ENCODE measurements at regions not wholly inside any gene's neighbourhood (a gene's known extent, or its start where the extent isn't known, plus 50 kb on each side); places are given as distances from the start of the nearest gene placed in this dataset.
A peak's percentile ranks its signal among the peaks of the same experiment; 100 is the strongest.

DNA sequence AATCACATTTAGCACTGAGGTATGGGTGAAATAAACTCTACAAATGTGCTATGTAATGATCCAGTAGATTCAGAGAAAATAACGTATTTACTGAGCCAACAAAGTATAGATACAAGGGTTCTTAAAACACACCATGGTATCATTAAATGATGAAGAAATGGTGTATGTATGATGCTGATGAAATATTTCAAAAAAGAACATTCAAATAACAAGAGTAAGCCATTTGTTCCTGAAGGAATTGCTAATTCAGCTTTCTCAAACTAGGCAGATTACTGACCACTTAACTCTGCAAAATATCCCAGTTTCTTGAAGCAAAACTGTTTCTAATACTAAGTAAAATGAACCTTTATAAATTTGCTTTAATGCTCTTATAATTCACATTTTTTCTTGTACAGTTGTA, 97.6 kb upstream of the IFNE start:
- H3K27ac Mint-ChIP-seq = no peak overlapping the region
- peaks cover 65% of the 10 kb centered on the region for H3K4me1 Mint-ChIP-seq

DNA sequence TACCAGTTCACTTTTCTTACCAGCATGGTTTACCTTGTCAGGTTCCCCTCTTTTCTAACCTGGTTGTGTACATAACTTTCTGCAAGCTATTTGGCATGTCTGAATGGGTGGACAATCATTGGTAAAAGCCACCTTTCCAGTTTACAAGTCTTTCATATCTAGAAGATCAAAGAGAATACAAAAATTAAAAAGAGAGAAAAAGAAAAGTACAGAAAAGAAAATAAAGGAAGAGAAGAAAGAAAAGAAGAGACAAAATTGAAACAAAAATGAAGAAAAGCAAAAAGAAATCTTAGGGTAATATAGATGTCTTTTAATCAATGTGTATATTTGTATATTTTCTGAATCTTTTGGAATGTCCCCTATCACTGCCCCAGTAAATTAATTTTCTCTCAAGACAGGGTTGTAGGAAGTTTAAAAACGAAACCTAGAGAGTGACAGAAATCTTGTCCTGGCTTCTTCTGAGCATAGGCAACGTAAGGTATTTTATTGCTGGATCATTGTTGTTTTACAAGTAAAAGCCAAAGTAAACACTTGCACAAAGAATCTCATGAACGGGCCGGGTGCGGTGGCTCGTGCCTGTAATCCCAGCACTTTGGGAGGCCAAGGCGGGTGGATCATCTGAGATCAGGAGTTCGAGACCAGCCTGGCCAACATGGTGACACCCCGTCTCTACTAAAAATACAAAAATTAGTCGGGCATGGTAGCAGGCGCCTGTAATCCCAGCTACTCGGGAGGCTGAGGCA, 98.7 kb upstream of the IFNE start:
- Mint-ChIP-seq H3K4me3 (no peak overlapping the region), H3K27me3 (no peaks in the 10 kb centered on the region)

More for the DNA sequence above, 97.6 kb upstream of the IFNE start:
- no peaks in the 10 kb centered on the region for H3K27me3 Mint-ChIP-seq
- H3K36me3 Mint-ChIP-seq = no peaks in the 10 kb centered on the region
- H3K9me3 Mint-ChIP-seq = no peaks in the 10 kb centered on the region
- peak overlapping the region; percentile 89 for H3K4me3 Mint-ChIP-seq

DNA sequence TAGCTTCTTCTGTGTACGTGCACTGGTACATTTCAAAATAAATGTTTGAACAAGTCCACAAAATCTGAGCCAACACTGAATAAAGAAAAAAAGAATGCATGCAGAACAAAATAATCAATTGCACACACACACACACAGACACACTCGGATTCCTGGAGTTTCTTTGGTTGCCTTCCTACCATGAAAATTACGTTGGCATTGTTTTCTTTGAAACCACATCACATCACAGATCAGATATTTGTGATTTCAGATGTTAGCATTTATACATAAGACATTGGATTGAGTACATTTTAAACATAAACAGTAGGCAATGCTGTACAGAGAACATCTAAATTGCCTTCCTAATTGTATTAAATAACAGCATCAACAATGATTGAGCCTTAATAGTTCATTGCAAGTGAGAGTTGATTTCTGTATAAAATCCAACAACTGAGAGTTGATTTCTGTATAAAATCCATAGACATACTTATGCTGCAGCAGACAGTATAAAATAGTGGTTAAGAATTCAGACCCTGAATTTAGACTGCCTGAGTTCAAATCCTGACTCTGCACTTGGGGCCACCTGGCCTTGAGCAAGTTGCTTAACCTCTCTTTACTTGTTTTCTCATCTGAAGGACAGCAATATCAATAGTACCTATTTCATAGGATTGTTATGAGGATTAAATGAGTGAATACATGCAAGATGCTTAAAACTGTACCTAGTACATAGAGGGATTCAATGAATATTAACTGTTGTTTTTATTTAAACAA, 101.7 kb upstream of the IFNE start:
- Mint-ChIP-seq H3K4me1 (peaks cover 36% of the 10 kb centered on the region), H3K4me3 (no peak overlapping the region), H3K36me3 (no peaks in the 10 kb centered on the region), H3K27me3 (no peaks in the 10 kb centered on the region), H3K27ac (no peak overlapping the region), H3K9me3 (no peaks in the 10 kb centered on the region)

More for the DNA sequence above, 98.7 kb upstream of the IFNE start:
- Mint-ChIP-seq H3K27ac (peak overlapping the region; percentile 26), H3K4me1 (peaks cover 62% of the 10 kb centered on the region), H3K36me3 (no peaks in the 10 kb centered on the region), H3K9me3 (no peaks in the 10 kb centered on the region)

- no peak overlapping the region for H3K4me3 Mint-ChIP-seq
Measured at GRCh38 chr9:21584890-21585289, 102.8 kb upstream of the IFNE start.

DNA sequence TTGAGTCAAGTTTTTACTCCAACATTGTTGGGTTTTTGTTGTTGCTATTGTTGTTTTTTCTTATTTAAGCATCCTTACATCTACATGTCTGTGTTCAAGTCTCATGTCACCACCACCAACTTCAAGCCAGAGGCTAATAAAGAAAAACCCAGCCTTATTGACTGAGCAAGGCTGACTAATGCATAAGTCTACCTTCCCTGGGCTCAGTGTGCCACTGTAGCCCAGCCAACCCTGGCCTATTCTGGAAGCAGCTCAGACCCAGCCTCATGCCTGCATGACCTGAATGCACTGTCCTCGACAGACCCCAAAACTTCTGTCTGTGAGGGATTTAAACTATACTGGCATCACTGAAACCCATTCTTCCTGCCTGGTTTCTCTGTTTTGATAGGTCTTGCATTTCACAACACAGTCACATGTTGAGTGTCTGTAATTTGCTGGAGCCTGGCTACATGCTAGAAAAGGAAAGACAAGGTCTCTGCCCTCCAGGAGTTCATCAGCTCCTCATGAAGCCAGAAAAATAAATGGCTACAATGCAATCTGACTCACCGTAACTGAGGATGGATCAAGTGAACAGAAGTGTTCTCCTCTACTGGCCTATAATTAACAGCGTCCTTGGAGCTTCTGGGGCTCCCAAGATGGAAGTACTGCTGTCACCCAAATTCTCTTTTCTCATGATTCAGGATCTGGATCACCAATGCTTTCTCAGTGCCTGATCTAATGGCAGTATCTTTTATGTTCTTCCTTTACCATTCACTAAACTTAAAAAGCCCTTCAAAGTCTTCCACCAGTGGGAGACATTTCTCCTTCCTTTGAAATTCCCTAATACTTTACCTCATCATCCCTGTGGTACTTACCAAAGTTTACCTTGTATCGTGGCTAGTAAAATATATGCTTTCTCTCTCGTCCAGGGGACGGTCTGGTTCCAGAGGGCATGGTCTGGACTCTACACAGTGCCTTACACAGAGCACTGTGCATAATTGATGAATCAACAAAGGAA, 103.9 kb upstream of the IFNE start:
- Mint-ChIP-seq H3K4me1 (peaks cover 39% of the 10 kb centered on the region), H3K36me3 (no peaks in the 10 kb centered on the region), H3K27me3 (no peaks in the 10 kb centered on the region), H3K4me3 (no peak overlapping the region), H3K27ac (peak overlapping the region; percentile 57), H3K9me3 (no peaks in the 10 kb centered on the region)

More at GRCh38 chr9:21584890-21585289, 102.8 kb upstream of the IFNE start:
- H3K9me3 Mint-ChIP-seq = no peaks in the 10 kb centered on the region
- no peaks in the 10 kb centered on the region for H3K27me3 Mint-ChIP-seq
- H3K27ac Mint-ChIP-seq = no peak overlapping the region
- H3K4me1 Mint-ChIP-seq = peaks cover 35% of the 10 kb centered on the region
- H3K36me3 Mint-ChIP-seq = no peaks in the 10 kb centered on the region

- Mint-ChIP-seq H3K27me3 (no peaks in the 10 kb centered on the region), H3K4me3 (no peak overlapping the region), H3K9me3 (no peaks in the 10 kb centered on the region), H3K4me1 (peaks cover 46% of the 10 kb centered on the region), H3K36me3 (no peaks in the 10 kb centered on the region), H3K27ac (peak overlapping the region; percentile 81)
Measured at GRCh38 chr9:21589344-21590056, 107.4 kb upstream of the IFNE start.

GRCh38 chr9:21590058-21590996, 108.2 kb upstream of the IFNE start:
- peak overlapping the region; percentile 50 for H3K4me3 Mint-ChIP-seq

DNA sequence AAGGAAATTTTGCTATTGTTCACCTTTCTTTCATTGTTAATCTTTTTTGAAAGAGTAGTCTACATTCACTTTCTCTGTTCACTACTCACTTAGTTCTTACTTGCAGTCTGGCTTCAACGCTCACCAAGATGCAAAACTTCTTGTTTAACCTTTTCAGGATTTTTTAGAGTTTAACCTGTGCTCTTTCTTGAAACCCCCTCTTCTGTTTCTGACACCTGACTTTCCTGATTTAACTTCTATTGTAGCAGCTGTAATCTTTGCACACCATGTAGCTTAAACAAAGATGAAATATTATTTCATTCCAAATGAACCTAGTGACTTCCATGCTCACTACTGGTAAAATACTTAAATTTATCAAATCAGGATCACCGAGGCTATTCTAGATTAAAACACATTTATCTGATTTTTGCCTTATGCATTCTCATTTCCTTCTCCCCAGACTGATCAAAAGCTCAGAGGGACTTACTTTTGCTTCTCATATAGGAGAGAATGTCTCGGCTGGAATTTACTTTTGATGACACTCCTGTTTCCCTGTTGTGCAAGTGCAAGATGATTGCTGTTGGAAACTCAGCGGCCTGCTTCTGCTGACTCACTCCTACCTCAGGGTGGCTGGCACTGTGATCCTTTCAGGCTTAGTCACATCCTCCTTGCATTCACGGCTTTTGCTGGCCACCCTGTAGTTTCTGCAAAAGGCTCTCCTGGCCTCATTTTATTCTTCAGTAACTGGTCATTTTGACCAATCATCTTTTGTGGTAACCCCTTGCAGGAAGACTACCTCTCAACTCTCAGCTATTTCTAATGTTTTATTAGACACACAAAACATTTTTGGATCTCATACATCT, 109.3 kb upstream of the IFNE start:
- peaks cover 44% of the 10 kb centered on the region for H3K4me1 Mint-ChIP-seq
- H3K4me3 Mint-ChIP-seq = peak overlapping the region; percentile 71
- H3K9me3 Mint-ChIP-seq = no peaks in the 10 kb centered on the region
- no peaks in the 10 kb centered on the region for H3K36me3 Mint-ChIP-seq
- peak overlapping the region; percentile 75 for H3K27ac Mint-ChIP-seq
- no peaks in the 10 kb centered on the region for H3K27me3 Mint-ChIP-seq

More at GRCh38 chr9:21590058-21590996, 108.2 kb upstream of the IFNE start:
- peak overlapping the region; percentile 41 for H3K27ac Mint-ChIP-seq
- no peaks in the 10 kb centered on the region for H3K27me3 Mint-ChIP-seq
- H3K4me1 Mint-ChIP-seq = peaks cover 46% of the 10 kb centered on the region
- no peaks in the 10 kb centered on the region for H3K9me3 Mint-ChIP-seq
- no peaks in the 10 kb centered on the region for H3K36me3 Mint-ChIP-seq

GRCh38 chr9:21592063-21592338, 109.9 kb upstream of the IFNE start:
- peaks cover 43% of the 10 kb centered on the region for H3K4me1 Mint-ChIP-seq
- H3K4me3 Mint-ChIP-seq = peak overlapping the region; percentile 71
- no peaks in the 10 kb centered on the region for H3K9me3 Mint-ChIP-seq
- no peaks in the 10 kb centered on the region for H3K27me3 Mint-ChIP-seq
- no peaks in the 10 kb centered on the region for H3K36me3 Mint-ChIP-seq
- H3K27ac Mint-ChIP-seq = peak overlapping the region; percentile 36

- Mint-ChIP-seq H3K27me3 (no peaks in the 10 kb centered on the region), H3K27ac (no peak overlapping the region), H3K4me1 (peaks cover 10% of the 10 kb centered on the region), H3K9me3 (no peaks in the 10 kb centered on the region), H3K4me3 (no peak overlapping the region), H3K36me3 (no peaks in the 10 kb centered on the region)
Measured at GRCh38 chr9:21597284-21597683, 115.2 kb upstream of the IFNE start.

DNA sequence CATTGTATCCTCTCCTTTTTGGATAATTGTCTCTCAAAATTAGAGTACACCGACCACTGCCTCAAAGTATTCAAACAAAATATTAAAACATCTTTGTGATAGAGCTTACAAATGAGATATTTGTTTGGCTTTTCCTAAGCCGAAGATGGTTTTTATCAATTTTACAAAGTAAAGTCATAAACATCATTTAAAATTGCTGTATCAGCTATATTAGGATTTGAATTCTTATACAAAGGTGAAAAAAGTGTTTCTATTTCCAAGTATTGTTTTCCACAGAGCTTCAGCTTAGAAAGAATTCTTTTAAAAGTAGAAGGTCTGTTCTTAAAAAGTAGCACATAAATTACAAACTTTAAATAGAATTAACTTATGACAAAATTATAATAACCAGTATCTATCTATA, 116.6 kb upstream of the IFNE start:
- Mint-ChIP-seq H3K27ac (no peak overlapping the region), H3K27me3 (no peaks in the 10 kb centered on the region), H3K4me3 (no peak overlapping the region), H3K4me1 (peaks cover 1% of the 10 kb centered on the region), H3K36me3 (no peaks in the 10 kb centered on the region), H3K9me3 (no peaks in the 10 kb centered on the region)

- Mint-ChIP-seq H3K4me1 (peaks cover 57% of the 10 kb centered on the region), H3K9me3 (peaks cover 7% of the 10 kb centered on the region)
Measured at GRCh38 chr9:21605489-21605931, 123.4 kb upstream of the IFNE start.

GRCh38 chr9:21607576-21607975, 125.5 kb upstream of the IFNE start:
- H3K27ac Mint-ChIP-seq = no peak overlapping the region
- no peaks in the 10 kb centered on the region for H3K27me3 Mint-ChIP-seq
- peaks cover 7% of the 10 kb centered on the region for H3K9me3 Mint-ChIP-seq
- H3K4me3 Mint-ChIP-seq = no peak overlapping the region
- H3K4me1 Mint-ChIP-seq = peaks cover 75% of the 10 kb centered on the region
- H3K36me3 Mint-ChIP-seq = peaks cover 3% of the 10 kb centered on the region

More at GRCh38 chr9:21605489-21605931, 123.4 kb upstream of the IFNE start:
- Mint-ChIP-seq H3K27ac (no peak overlapping the region), H3K27me3 (no peaks in the 10 kb centered on the region), H3K4me3 (no peak overlapping the region), H3K36me3 (peaks cover 1% of the 10 kb centered on the region)

All from activated naive CD4-positive, alpha-beta T cell treated with anti-CD3 and anti-CD28 coated beads, Interleukin-2, amount 50 U/mL, for 24 hours (primary cell).